ENCODE measurements at regions not wholly inside any gene's neighbourhood (a gene's known extent, or its start where the extent isn't known, plus 50 kb on each side); places are given as distances from the start of the nearest gene placed in this dataset.
A peak's percentile ranks its signal among the peaks of the same experiment; 100 is the strongest.
"Not testable (repeated sequence)": the region's sequence is repeated elsewhere in the genome, so short reads cannot be mapped to it uniquely, and the experiment has no call there.

GRCh38 chr2:131672471-131673399, 145.0 kb downstream of the CCDC74A start:
- peak; percentile 36 for DNase-seq

GRCh38 chr2:131673400-131674173, 145.9 kb downstream of the CCDC74A start:
- DNase-seq = peak; percentile 39

GRCh38 chr2:131674174-131674507, 146.5 kb downstream of the CCDC74A start:
- no peak for DNase-seq

- not testable (repeated sequence) for DNase-seq
Observed at GRCh38 chr2:131681611-131682121, 154.0 kb downstream of the CCDC74A start.

GRCh38 chr2:131682122-131682944, 154.6 kb downstream of the CCDC74A start:
- peak; percentile 66 for DNase-seq

- not testable (repeated sequence) for DNase-seq
Observed at GRCh38 chr2:131682945-131683330, 155.2 kb downstream of the CCDC74A start.

- not testable (repeated sequence) for DNase-seq
Observed at GRCh38 chr2:131684631-131685316, 157.1 kb downstream of the CCDC74A start.

- DNase-seq = not testable (repeated sequence)
Observed at GRCh38 chr2:131686164-131686893, 158.6 kb downstream of the CCDC74A start.

GRCh38 chr2:131686894-131687238, 159.2 kb downstream of the CCDC74A start:
- DNase-seq = not testable (repeated sequence)

- DNase-seq = not testable (repeated sequence)
Observed at GRCh38 chr2:131689066-131689465, 161.4 kb downstream of the CCDC74A start.

- not testable (repeated sequence) for DNase-seq
Observed at GRCh38 chr2:131711268-131711667, 183.6 kb downstream of the CCDC74A start.

- not testable (repeated sequence) for DNase-seq
Observed at GRCh38 chr2:131717907-131718306, 190.2 kb downstream of the CCDC74A start.

GRCh38 chr2:131721163-131721562, 193.5 kb downstream of the CCDC74A start:
- DNase-seq = not testable (repeated sequence)

- DNase-seq = not testable (repeated sequence)
Observed at GRCh38 chr2:131722256-131722655, 194.6 kb downstream of the CCDC74A start.

GRCh38 chr2:131724019-131724418, 196.3 kb downstream of the CCDC74A start:
- no peak for DNase-seq

GRCh38 chr2:131728451-131728850, 200.8 kb downstream of the CCDC74A start:
- DNase-seq = not testable (repeated sequence)

GRCh38 chr2:131733530-131733929, 205.8 kb downstream of the CCDC74A start:
- not testable (repeated sequence) for DNase-seq

- not testable (repeated sequence) for DNase-seq
Observed at GRCh38 chr2:131736406-131736805, 208.7 kb downstream of the CCDC74A start.

GRCh38 chr2:131738533-131738932, 210.8 kb downstream of the CCDC74A start:
- not testable (repeated sequence) for DNase-seq

GRCh38 chr2:131738996-131739434, 211.3 kb downstream of the CCDC74A start:
- not testable (repeated sequence) for DNase-seq

All from CD4-positive, alpha-beta T cell treated with Interleukin-4 for 4 hours (primary cell).